OCI-LY7 (cell line): ENCODE measurements at regions not wholly inside any gene's neighbourhood (a gene's known extent, or its start where the extent isn't known, plus 50 kb on each side); places are given as distances from the start of the nearest gene placed in this dataset.

Experiments used
- CTCF ChIP-seq: fragments of 200-600 bp; sonication (generic); conservative IDR thresholded peaks from 2 replicates; pipeline ENCODE4 v1.5.1; 2014; ENCODE audit warnings: mild to moderate bottlenecking, antibody characterized with exemption, low read length, moderate library complexity, mixed read lengths
- EZH2phosphoT487 ChIP-seq: fragments of 200-600 bp; sonication (generic); IDR thresholded peaks from 2 replicates; pipeline ENCODE4 v1.6.1; 2018; ENCODE audit warnings: low read depth, borderline replicate concordance, mild to moderate bottlenecking, mixed run types, antibody characterized with exemption, low read length, moderate library complexity, mixed read lengths

GRCh38 chr13:78364711-78365110 is 238.6 kb downstream of the POU4F1 start:
- TF ChIP-seq CTCF, result no peak
- TF ChIP-seq EZH2phosphoT487, result no peak
